CD8-positive, alpha-beta memory T cell (primary cell): ENCODE measurements at regions not wholly inside any gene's neighbourhood (a gene's known extent, or its start where the extent isn't known, plus 50 kb on each side); places are given as distances from the start of the nearest gene placed in this dataset.

Source experiments
- CTCF ChIA-PET: fragments of 350-600 bp; sonication (Branson Sonifier 250); formaldehyde crosslinking; loops from one replicate; lab custom pipeline; 2021; ENCODE audit warnings: antibody characterized with exemption; lab: Charles Lee
- POLR2A ChIA-PET: fragments of 350-600 bp; sonication (Branson Sonifier 250); formaldehyde crosslinking; loops from one replicate; lab custom pipeline; 2021; ENCODE audit warnings: antibody characterized with exemption; lab: Charles Lee
- DNase-seq, 5 donors: peaks; one replicate each; pipeline versions ENCODE4 v3.0.0 to v3.0.0-alpha.2; 2020 to 2022; ENCODE audit warnings: mixed read lengths in 1 of 5
- H3K27ac ChIP-seq: one replicate; pipeline ENCODE4 v1.7.0; 2013; ENCODE audit warnings: low read depth, mild to moderate bottlenecking, low read length, moderate library complexity
- H3K27me3 ChIP-seq: 2 replicates; pipeline ENCODE4 v1.7.0; 2013; ENCODE audit warnings: low read length, mild to moderate bottlenecking; ENCODE audit not compliant: insufficient read depth, poor library complexity, severe bottlenecking
- H3K36me3 ChIP-seq: 2 replicates; pipeline ENCODE4 v1.7.0; 2013; ENCODE audit warnings: mild to moderate bottlenecking, low read length, moderate library complexity; ENCODE audit not compliant: insufficient read depth
- H3K4me1 ChIP-seq: 2 replicates; pipeline ENCODE4 v1.7.0; 2013; ENCODE audit warnings: mild to moderate bottlenecking, low read length, moderate library complexity; ENCODE audit not compliant: insufficient read depth
- H3K4me3 ChIP-seq: 2 replicates; pipeline ENCODE4 v1.7.0; 2013; ENCODE audit warnings: mild to moderate bottlenecking, low read length
- H3K9me3 ChIP-seq: 2 replicates; pipeline ENCODE4 v1.7.0; 2013; ENCODE audit warnings: mild to moderate bottlenecking, low read length
- H3K27ac Mint-ChIP-seq, 8 donors: one replicate each; pipeline ENCODE4 v1.8.0; 2020 to 2021; ENCODE audit warnings: mixed read lengths in 8 of 8, mild to moderate bottlenecking in 6 of 8, inconsistent platforms in 3 of 8, moderate library complexity in 3 of 8
- H3K27me3 Mint-ChIP-seq, 2 donors: one replicate each; pipeline ENCODE4 v1.8.0; 2020 to 2021; ENCODE audit warnings: mixed read lengths in 2 of 2, mild to moderate bottlenecking in 1 of 2, moderate library complexity in 1 of 2
- H3K36me3 Mint-ChIP-seq, 3 donors: one replicate each; pipeline ENCODE4 v1.8.0; 2020 to 2021; ENCODE audit warnings: mixed read lengths in 3 of 3, inconsistent platforms in 1 of 3, mild to moderate bottlenecking in 1 of 3
- H3K4me1 Mint-ChIP-seq, 3 donors: one replicate each; pipeline ENCODE4 v1.8.0; 2020 to 2021; ENCODE audit warnings: mixed read lengths in 3 of 3, inconsistent platforms in 1 of 3, mild to moderate bottlenecking in 1 of 3
- H3K4me3 Mint-ChIP-seq, 7 donors: one replicate each; pipeline ENCODE4 v1.8.0; 2020 to 2021; ENCODE audit warnings: mixed read lengths in 7 of 7, mild to moderate bottlenecking in 6 of 7, moderate library complexity in 4 of 7, inconsistent platforms in 2 of 7
- H3K9me3 Mint-ChIP-seq, 5 donors: one replicate each; pipeline ENCODE4 v1.8.0; 2020 to 2022; ENCODE audit warnings: mixed read lengths in 5 of 5, mild to moderate bottlenecking in 3 of 5, moderate library complexity in 2 of 5, inconsistent platforms in 1 of 5

DNA sequence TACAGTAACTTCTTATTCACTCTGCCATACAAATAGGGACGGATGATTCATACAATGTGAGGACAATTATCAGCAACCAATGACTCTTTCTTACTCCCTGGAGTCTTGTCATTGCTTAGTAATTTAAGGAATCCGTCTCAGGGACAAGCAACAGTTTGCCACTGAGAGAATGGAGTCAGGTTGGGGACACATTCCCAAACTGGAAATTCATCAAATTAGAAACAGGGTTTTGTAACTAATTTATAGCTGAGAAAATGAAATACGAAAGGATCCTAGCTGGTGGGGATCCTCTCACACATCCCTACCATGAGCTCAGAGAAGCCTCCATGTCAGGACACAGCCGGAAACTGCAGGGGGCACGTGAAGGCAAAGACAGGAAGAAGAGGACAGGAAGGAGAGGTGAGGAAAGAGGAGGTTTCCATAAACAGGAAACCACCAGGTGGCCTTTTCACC lies 50.4 kb upstream of the KDR start:
- Histone ChIP-seq H3K27ac (no peak overlapping the region), H3K9me3 (no peaks in the 10 kb centered on the region), H3K4me3 (no peak overlapping the region), H3K4me1 (no peaks in the 10 kb centered on the region), H3K36me3 (no peaks in the 10 kb centered on the region), H3K27me3 (no peaks in the 10 kb centered on the region)
- peaks cover 0 to 4% (median 0%) of the 10 kb centered on the region in 5 donors for H3K9me3 Mint-ChIP-seq
- no peak overlapping the region for H3K4me3 Mint-ChIP-seq
- H3K27ac Mint-ChIP-seq = peak overlapping the region in 2 of 8 donors; percentile 50 to 79
- peaks cover 0 to 9% (median 2%) of the 10 kb centered on the region in 3 donors for H3K4me1 Mint-ChIP-seq
- H3K27me3 Mint-ChIP-seq = peaks cover 0 to 7% of the 10 kb centered on the region in 2 donors
- DNase-seq = no peak
- no peaks in the 10 kb centered on the region for H3K36me3 Mint-ChIP-seq
- ChIA-PET CTCF (no interaction called here), POLR2A (no interaction called here)

DNA sequence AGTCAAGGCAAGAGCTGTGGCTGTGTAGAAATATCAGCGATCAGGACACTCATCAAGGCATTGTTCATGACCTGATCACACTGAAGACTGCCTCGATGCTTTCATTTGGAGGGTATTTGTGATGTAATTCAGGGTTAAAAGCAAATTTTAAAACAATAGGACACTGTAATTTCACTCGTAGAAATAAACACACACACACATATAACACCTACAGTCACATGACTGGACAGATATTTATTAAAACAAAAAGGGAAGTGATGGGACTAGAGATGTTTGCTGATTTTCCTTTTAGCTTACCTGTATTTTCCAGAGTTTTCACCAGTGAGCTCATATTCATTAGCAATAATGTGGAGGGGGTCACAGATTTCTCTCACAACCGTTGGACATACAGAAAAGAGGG lies 51.1 kb upstream of the KDR start:
- no peak overlapping the region for H3K27ac Mint-ChIP-seq
- Histone ChIP-seq H3K9me3 (no peaks in the 10 kb centered on the region), H3K4me3 (no peak overlapping the region), H3K36me3 (no peaks in the 10 kb centered on the region), H3K27ac (no peak overlapping the region), H3K27me3 (no peaks in the 10 kb centered on the region), H3K4me1 (no peaks in the 10 kb centered on the region)
- ChIA-PET CTCF (no interaction called here), POLR2A (no interaction called here)
- no peak for DNase-seq
- H3K4me1 Mint-ChIP-seq = peaks cover 0 to 9% (median 2%) of the 10 kb centered on the region in 3 donors
- H3K27me3 Mint-ChIP-seq = peaks cover 2 to 14% of the 10 kb centered on the region in 2 donors
- no peaks in the 10 kb centered on the region for H3K36me3 Mint-ChIP-seq
- H3K4me3 Mint-ChIP-seq = no peak overlapping the region
- peaks cover 0 to 4% (median 0%) of the 10 kb centered on the region in 5 donors for H3K9me3 Mint-ChIP-seq

- ChIA-PET CTCF (no interaction called here), POLR2A (no interaction called here)
- Histone ChIP-seq H3K4me1 (no peaks in the 10 kb centered on the region), H3K9me3 (no peaks in the 10 kb centered on the region), H3K4me3 (no peak overlapping the region), H3K27me3 (no peaks in the 10 kb centered on the region), H3K27ac (no peak overlapping the region), H3K36me3 (no peaks in the 10 kb centered on the region)
- DNase-seq = no peak
- Mint-ChIP-seq H3K27me3 (peaks cover 2 to 15% of the 10 kb centered on the region in 2 donors), H3K4me3 (no peak overlapping the region), H3K4me1 (peaks cover 0 to 9% (median 2%) of the 10 kb centered on the region in 3 donors), H3K27ac (no peak overlapping the region), H3K9me3 (peaks cover 0 to 3% (median 0%) of the 10 kb centered on the region in 5 donors), H3K36me3 (no peaks in the 10 kb centered on the region)
Observed at GRCh38 chr4:55177461-55177860, 52.1 kb upstream of the KDR start.

GRCh38 chr4:55178226-55179005 lies 53.0 kb upstream of the KDR start:
- H3K9me3 Mint-ChIP-seq = no peaks in the 10 kb centered on the region
- no peak overlapping the region for H3K4me3 ChIP-seq
- POLR2A ChIA-PET = no interaction called here
- H3K9me3 ChIP-seq = no peaks in the 10 kb centered on the region
- H3K4me1 ChIP-seq = no peaks in the 10 kb centered on the region
- CTCF ChIA-PET = no interaction called here
- H3K4me1 Mint-ChIP-seq = peaks cover 0 to 9% (median 2%) of the 10 kb centered on the region in 3 donors
- no peak overlapping the region for H3K27ac ChIP-seq
- no peaks in the 10 kb centered on the region for H3K27me3 ChIP-seq
- no peak for DNase-seq
- peaks cover 2 to 7% of the 10 kb centered on the region in 2 donors for H3K27me3 Mint-ChIP-seq
- no peak overlapping the region for H3K4me3 Mint-ChIP-seq
- no peak overlapping the region for H3K27ac Mint-ChIP-seq
- no peaks in the 10 kb centered on the region for H3K36me3 Mint-ChIP-seq
- no peaks in the 10 kb centered on the region for H3K36me3 ChIP-seq

DNA sequence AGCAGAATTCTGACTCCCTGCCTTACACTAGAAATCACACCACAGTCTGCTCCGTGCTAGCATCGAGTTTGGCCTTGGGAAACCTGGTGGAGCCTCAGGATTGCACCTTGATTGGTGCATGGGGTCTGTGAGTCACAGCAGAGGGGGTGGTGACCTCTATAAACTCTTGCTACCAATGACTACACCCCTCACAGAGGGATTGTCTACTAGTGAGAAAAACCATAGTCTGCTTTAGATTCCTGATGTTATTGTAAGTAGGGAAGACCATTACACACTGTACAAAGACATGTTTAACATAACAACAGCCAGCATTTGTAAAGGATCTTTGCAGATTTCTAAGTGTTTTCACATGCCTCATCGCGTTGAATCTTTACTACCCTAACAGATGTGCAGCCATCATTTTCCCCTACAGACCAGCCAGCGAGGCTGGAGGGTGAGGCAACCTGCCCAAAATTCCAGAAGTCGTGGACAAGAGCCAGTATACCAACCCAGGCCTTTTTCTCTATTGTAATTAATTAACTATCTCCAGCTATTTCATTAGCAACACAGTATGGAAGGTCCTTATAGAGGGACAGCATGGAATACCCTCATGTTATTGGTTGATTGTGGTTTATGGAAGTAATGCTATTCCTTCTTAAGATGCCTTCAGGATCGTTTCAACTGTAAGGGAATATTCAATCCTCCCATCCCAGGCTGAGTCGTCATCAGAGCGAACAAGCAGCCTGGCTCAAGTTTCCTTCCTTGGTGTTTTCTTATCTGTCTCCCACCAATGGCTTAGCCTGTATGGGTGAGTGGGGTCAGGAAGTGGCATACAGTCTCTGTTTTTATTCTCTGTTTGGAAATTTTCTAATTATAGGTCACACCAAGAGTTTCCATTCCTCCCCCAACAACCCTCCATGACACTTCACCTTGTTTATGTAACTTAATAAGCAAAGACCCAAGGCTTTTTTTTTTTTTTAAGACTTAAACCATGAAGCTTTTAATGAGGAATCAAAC lies 55.9 kb upstream of the KDR start:
- H3K27me3 Mint-ChIP-seq = peaks cover 5 to 7% of the 10 kb centered on the region in 2 donors
- H3K27ac Mint-ChIP-seq = no peak overlapping the region
- peaks cover 0 to 1% (median under 1%) of the 10 kb centered on the region in 3 donors for H3K4me1 Mint-ChIP-seq
- DNase-seq = no peak
- H3K36me3 Mint-ChIP-seq = no peaks in the 10 kb centered on the region
- H3K4me3 Mint-ChIP-seq = no peak overlapping the region
- no peaks in the 10 kb centered on the region for H3K36me3 ChIP-seq
- H3K9me3 Mint-ChIP-seq = no peaks in the 10 kb centered on the region
- no peaks in the 10 kb centered on the region for H3K9me3 ChIP-seq
- no peaks in the 10 kb centered on the region for H3K4me1 ChIP-seq
- ChIA-PET CTCF (no interaction called here), POLR2A (no interaction called here)
- no peak overlapping the region for H3K27ac ChIP-seq
- no peaks in the 10 kb centered on the region for H3K27me3 ChIP-seq
- no peak overlapping the region for H3K4me3 ChIP-seq

DNA sequence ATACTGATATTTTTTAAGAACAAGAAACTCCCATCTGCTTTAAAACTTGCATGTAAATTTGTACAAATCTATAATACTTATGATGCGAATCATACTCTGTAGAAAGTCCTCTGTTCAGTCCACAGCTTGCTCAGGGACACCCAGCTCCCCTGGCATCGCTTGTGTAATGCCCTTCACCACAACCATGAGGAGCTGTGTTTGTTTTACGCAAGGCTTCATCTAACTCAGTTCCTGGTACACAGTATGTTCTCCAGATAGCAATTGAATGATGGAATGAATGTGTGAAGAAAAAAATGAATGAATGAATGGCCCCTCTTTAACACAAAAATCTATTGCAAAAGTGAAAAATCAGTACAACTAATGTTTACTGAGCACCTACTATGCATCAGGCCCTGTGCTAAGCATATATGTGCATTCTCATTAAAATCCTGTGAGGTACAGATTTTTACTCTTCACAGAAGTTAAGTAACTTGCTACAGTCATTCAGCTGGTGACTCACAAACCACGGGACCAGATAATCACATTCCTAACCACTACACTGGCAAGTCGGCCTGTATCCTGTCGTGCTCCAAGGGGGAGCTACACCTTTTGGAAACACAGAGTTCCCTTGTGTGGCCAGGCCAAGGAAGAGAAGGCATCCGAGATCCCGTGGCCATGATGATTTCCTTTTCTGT lies 58.7 kb upstream of the KDR start:
- no peaks in the 10 kb centered on the region for H3K9me3 ChIP-seq
- no peaks in the 10 kb centered on the region for H3K4me1 ChIP-seq
- H3K36me3 ChIP-seq = no peaks in the 10 kb centered on the region
- CTCF ChIA-PET = interaction anchor here (1.1 kb wide), 1 partner anchor 11 kb away, joined by 3 read pairs; no protein-coding TSS in a partner anchor
- H3K4me1 Mint-ChIP-seq = no peaks in the 10 kb centered on the region
- H3K27ac Mint-ChIP-seq = no peak overlapping the region
- H3K9me3 Mint-ChIP-seq = no peaks in the 10 kb centered on the region
- no peaks in the 10 kb centered on the region for H3K27me3 ChIP-seq
- POLR2A ChIA-PET = interaction anchor here (0.6 kb wide), 1 partner anchor 244 kb away, joined by 4 read pairs; no protein-coding TSS in a partner anchor
- no peaks in the 10 kb centered on the region for H3K36me3 Mint-ChIP-seq
- H3K4me3 ChIP-seq = no peak overlapping the region
- no peak overlapping the region for H3K4me3 Mint-ChIP-seq
- no peak for DNase-seq
- no peak overlapping the region for H3K27ac ChIP-seq
- peaks cover 7 to 8% of the 10 kb centered on the region in 2 donors for H3K27me3 Mint-ChIP-seq

GRCh38 chr4:55184600-55185523 lies 59.5 kb upstream of the KDR start:
- Histone ChIP-seq H3K9me3 (no peaks in the 10 kb centered on the region), H3K27ac (no peak overlapping the region), H3K4me3 (no peak overlapping the region), H3K4me1 (no peaks in the 10 kb centered on the region), H3K27me3 (no peaks in the 10 kb centered on the region), H3K36me3 (no peaks in the 10 kb centered on the region)
- Mint-ChIP-seq H3K27ac (no peak overlapping the region), H3K36me3 (no peaks in the 10 kb centered on the region), H3K4me3 (no peak overlapping the region), H3K27me3 (peaks cover 7 to 8% of the 10 kb centered on the region in 2 donors), H3K9me3 (peaks cover 0 to under 1% (median 0%) of the 10 kb centered on the region in 5 donors), H3K4me1 (no peaks in the 10 kb centered on the region)
- DNase-seq = peak in 1 of 5 donors; percentile 7
- POLR2A ChIA-PET = interaction anchor here (0.6 kb wide), 1 partner anchor 244 kb away, joined by 4 read pairs; no protein-coding TSS in a partner anchor
- CTCF ChIA-PET = interaction anchor here (0.7 to 1.1 kb wide), 2 partner anchors 12 to 370 kb away, joined by 3 read pairs; no protein-coding TSS in a partner anchor
